ENCODE measurements at regions not wholly inside any gene's neighbourhood (a gene's known extent, or its start where the extent isn't known, plus 50 kb on each side); places are given as distances from the start of the nearest gene placed in this dataset.

DNA sequence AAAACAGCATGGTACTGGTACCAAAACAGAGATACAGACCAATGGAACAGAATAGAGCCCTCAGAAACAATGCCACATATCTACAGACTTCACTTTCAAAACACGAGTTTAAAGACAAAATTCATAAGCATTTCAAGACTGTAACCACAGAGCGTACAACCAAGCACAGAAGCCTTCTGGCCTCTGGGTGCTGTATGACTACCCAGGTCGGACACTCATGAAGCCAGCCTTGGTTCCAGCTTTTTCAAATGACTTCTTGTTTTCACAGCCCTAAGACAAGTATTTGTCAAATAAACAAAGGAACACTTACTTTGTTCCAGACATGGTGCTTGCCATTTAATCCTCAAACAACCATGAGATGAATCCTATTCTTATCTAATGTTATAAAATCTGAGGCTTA, 536.1 kb upstream of the NR3C2 start:
- TF ChIP-seq POLR2A (IDR thresholded peaks at IDR 0.05; ENCODE audit: low read depth, low read length): no peak
- TF ChIP-seq TAF1 (IDR thresholded peaks at IDR 0.05; ENCODE audit: borderline replicate concordance, low read depth, low read length): no peak
